Activated T-cell treated with anti-CD3 and anti-CD28 coated beads, Interleukin-2, amount 50 U/mL, for 48 hours (primary cell): ENCODE measurements at regions not wholly inside any gene's neighbourhood (a gene's known extent, or its start where the extent isn't known, plus 50 kb on each side); places are given as distances from the start of the nearest gene placed in this dataset.
"Not testable (repeated sequence)": the region's sequence is repeated elsewhere in the genome, so short reads cannot be mapped to it uniquely, and the experiment has no call there.

Experiments used
- DNase-seq, 2 experiments: peaks; one replicate each; pipeline ENCODE4 v3.0.0-alpha.2; 2020

DNA sequence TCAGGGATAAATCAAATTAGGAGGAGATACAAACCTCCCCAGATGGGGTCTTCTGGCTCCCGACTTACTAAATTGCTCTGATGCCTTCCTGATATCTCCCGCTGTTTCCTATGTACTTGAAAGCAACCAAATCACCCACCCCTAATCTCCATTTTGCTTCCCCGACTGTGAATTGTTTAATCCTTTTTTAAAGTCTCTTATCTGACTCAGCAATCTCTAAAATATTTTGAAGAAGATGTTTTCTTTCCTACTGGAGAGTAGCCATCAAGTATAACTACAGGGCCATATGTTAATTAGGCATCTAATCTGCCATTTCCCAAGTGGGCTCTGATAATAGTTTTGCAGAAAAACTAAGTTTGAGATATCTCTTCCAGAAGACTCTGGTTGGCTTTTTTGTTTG is 365.2 kb upstream of the MAF start:
- DNase-seq: no peak

GRCh38 chr16:79964104-79964503 is 363.6 kb upstream of the MAF start:
- DNase-seq: no peak

DNA sequence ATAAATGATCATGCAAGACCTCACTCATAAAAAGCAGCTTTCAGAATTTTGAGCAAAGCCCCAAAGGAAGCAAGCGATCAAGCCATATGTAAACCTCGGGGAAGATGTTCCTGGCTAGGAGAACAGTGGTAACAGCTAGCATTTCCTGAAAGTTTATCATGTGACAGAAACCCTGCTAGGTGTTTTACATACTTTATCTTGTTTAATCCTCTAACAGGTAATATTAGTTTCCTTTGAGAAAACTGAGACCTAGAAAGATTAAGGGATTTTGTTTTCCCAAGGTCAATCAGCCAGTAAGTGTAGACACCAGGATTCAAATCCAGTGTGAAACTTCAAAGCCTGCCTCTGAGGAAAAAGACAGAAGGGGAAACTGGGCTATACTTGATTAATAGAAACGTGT is 362.4 kb upstream of the MAF start:
- no peak for DNase-seq

DNA sequence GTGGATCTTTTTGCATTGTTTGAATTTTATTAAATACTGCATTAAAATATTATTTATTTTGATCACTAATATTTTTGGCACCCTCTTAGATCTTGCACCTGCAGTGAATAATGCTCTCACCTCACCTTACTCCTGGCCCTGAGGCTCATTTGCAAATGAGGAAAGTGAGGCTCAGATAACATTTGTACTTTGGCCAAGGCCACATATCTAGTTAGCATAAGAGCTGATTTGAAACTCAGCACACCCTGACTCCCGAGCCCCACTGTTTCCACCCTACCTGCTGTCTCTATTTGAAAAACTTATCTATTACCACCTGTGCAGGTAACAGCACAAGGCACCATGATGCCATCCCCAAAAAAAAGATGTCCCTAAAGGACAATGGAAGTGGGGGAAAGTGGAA is 358.7 kb upstream of the MAF start:
- no peak for DNase-seq

- no peak for DNase-seq
Observed at GRCh38 chr16:79954921-79955705, 354.6 kb upstream of the MAF start.

DNA sequence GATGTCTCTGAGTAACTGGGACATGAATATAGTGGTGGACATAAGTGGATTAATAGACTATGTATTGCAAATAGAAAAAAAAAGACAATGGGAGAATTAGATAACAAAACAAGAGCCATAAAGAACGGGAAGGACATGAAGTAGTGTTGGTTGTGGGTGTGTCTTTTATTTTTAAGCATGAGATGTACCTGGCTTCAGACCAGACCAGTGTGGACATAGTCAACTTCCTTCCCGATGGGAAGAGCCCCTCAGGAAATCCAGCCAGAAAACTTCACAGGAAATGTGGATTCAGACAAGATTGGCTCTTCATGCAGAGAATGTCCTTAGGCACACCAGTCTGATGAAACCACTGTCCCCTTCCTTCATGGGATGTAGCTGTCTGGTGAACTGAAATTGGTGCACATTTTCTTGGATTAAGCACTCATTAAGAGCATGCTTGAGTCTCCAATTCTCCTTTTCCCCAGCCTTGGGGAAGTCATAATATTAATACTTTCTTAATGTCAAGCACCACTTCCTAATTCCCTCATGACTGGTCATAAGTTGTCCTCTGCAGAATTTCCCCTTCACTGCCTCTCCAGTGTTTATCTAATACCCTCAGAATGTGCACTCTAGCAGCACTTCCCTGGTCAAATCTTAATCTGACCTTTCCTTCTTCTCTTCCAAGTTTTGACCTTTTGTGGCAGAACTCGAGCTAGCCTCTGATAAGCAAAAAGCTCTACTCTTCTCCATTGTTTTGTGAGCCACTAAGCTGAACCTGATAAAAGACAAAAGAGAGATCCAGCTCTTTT is 350.6 kb upstream of the MAF start:
- no peak for DNase-seq

GRCh38 chr16:79949417-79949816 is 348.9 kb upstream of the MAF start:
- no peak for DNase-seq

DNA sequence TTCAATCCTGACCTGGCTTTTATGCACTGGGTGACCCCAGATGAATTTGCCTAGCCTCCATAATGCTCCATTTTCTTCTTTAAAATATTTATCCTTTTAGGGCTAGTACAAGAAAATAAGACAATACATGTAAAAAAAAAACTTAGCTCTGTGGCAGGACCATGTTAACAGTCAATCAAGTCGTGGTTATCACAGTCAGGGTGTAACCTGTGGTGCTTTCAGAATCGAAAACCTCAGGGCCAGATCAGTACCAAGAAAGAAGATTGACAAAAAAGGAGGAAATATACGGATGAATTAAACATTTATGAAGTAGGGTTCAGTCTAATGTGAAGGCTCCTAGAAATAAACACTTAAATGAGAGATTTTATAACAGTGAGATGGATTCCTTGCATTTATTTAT is 347.2 kb upstream of the MAF start:
- DNase-seq: no peak

DNA sequence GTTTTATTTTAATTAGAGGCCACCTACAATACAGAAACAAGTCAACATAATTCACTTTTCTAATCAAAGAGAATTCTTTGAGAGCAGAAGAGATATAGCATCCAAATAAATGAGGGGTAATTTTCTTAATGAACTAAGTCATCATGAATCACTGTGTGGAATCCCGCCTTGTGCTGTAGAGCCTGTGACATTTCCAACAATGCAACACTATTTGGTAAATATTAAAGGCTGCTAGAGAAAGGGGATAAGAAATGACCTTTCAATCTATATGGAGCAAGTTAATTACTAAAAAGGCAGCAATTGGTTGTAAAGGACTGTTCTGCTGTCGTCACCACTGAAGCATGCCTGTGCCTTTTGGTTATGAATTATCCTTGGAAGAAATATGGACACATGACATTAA is 345.7 kb upstream of the MAF start:
- no peak for DNase-seq

GRCh38 chr16:79943736-79944135 is 343.2 kb upstream of the MAF start:
- DNase-seq: no peak

GRCh38 chr16:79938575-79938974 is 338.0 kb upstream of the MAF start:
- no peak for DNase-seq

- DNase-seq: not testable (repeated sequence)
Observed at GRCh38 chr16:79937671-79938070, 337.1 kb upstream of the MAF start.

GRCh38 chr16:79933603-79934002 is 333.1 kb upstream of the MAF start:
- no peak for DNase-seq

DNA sequence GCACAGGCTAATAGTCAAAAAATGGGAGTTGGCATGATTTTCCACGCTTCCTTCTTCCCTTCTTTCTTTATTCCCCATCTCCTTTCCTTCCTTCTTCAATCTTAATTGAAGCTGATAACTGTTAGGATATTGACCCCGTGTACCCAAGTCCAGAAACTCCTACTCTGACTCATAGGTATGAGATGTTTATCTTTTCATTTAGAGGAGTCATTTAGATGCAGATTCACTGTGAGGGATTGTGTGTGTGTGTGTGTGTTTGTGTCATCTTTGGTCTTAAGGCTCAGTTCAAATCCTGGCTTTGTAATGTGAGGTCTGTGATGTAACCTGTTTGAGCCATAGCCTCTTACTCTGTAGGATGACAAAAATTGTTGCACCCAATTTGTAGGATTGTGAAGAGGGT is 332.0 kb upstream of the MAF start:
- DNase-seq: no peak

GRCh38 chr16:79931721-79932120 is 331.2 kb upstream of the MAF start:
- no peak for DNase-seq

DNA sequence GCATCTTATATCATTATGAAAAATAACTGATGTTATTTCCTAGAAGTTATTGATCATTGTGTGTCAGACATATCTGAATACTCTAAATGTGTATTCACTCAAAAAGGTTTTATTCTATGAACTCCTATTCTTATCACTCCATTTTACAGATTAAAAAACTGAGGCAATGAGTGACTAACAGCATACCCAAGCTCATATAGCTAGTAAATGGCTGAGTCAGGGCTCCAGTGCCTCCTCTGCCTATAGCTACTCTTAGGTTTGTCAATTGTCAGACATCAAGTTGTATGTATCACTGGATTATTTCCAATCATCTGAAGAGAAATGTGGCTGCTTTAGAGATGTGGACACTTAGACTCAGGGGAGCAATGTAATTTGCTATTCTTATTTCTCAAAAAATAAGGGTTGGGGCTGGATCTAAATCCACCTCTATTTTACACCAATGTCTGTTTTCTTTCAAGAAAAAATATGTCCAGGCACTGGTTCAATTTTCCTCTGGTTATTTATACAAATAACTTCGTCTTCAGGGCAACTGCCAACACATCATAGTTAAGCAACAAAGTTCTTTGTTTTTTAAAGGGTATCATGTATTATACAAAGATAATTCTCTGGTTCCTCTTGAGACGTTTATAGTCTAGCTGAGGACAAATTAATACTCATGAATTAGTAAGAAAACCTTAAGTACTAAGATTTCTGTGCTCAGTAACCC is 328.9 kb upstream of the MAF start:
- DNase-seq: no peak

DNA sequence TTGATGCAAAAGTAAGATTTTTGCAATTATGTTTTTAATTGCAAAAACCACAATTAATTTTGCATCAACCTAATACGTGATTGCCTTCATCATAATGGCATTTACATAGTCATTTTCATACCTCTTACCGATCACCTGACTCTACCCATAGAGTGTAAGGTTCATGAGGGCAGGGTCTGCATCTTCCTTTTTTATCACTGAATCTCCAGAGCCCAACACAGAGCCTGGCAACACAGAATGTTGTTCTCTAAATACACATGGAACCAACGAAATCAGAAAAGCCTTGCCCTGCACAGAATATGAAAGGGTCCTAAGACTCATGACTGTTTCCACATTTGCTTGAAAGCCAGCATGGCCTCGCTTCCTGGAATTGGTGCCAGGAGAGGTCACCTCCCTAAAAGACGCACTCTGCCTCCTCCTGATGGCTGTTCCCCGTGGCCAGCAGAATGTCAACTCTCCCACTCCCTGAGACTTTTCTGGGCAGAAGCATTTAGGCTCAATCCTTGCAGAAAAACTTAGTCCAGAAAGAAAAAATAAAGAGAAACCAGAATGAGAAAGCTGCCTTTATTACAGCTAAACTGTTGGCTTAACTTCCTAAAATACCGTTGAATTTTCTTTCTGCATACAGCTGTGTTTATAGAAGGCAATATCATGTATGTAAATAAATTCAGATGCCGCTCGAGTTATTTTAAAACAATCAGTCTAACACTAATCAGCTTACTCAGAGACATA is 327.8 kb upstream of the MAF start:
- DNase-seq: no peak

DNA sequence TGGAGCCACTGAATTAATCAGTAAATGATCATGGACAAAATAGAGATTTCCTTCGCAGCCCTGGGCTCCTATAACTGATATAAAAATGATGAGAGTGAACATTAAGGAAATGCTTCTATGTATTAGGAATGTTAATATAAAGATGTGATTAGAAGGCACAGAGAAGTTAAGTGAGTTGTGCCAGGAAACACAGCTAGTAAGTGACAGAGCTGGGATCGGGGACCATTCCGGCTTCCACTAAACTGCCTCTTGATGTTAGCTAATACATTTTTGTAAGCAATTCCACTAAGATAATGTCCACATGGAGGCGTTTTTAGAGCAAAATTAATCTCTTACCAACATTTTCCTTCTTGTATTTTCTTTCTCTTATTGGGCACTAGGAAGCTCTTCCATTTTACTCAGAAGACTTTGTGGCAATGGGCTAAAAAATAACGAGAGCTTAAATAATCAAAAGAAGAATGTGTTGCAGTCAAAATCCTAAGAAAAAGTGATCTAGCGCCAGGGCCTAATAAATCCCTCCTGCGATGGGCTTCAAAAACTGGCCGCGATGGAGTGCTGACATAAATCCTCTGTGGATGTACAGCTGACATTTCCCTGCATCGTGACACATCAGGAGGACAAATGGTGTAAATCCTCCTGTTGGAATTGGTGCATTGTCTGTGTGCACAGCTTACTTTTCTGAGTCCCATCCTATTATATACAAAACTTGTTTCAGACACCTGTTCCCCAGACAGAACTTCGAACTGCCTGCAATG is 326.1 kb upstream of the MAF start:
- DNase-seq: no peak

- DNase-seq: no peak
Observed at GRCh38 chr16:79923431-79923830, 322.9 kb upstream of the MAF start.

- no peak for DNase-seq
Observed at GRCh38 chr16:79920685-79921084, 320.1 kb upstream of the MAF start.

GRCh38 chr16:79918916-79919315 is 318.4 kb upstream of the MAF start:
- no peak for DNase-seq

DNA sequence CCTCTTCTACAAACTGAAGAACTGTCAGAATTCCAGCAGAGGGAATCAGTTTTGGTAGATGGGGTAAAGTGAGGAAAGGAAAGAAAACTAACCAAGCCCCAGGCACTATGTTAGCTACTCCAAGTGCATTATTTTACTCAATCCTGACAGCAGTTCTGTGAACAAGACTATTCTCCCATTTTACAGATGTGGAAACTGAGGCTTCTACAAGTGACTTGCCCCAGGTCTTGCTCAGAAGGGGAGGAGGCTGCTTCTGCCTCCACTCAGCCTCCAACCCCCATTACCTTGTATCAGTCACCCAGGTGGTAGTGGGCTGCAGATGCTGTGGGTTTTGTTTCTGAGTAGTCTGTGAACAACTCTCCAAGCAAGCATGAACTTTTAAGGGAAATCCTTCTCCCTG is 315.2 kb upstream of the MAF start:
- no peak for DNase-seq
